Fibroblast of lung (primary cell): ENCODE measurements at regions not wholly inside any gene's neighbourhood (a gene's known extent, or its start where the extent isn't known, plus 50 kb on each side); places are given as distances from the start of the nearest gene placed in this dataset.

Experiments
- CTCF ChIP-seq, 2 donors: IDR thresholded peaks in 1 of 2; conservative IDR thresholded peaks in 1 of 2; 1 replicate in 1 of 2; 2 replicates in 1 of 2; pipeline ENCODE4 v1.5.1; 2011 to 2012; ENCODE audit warnings: low read length in 2 of 2, control low read depth in 1 of 2, inconsistent platforms in 1 of 2, low read depth in 1 of 2, mild to moderate bottlenecking in 1 of 2
- EZH2 ChIP-seq: IDR thresholded peaks from 2 replicates; pipeline ENCODE4 v1.5.1; 2012; ENCODE audit warnings: low read length, control low read depth, mild to moderate bottlenecking; ENCODE audit errors: missing control alignments

- TF ChIP-seq CTCF (conservative IDR thresholded peaks at IDR 0.05 in 1 of 2, IDR thresholded peaks at IDR 0.05 in 1 of 2; ENCODE audit: low read depth in 1 of 2, low read length in 2 of 2) (no peak), EZH2 (no peak)
These were observed 642.1 kb upstream of the ADGRL2 start for GRCh38 chr1:81158592-81158991.
